CD14-positive monocyte (primary cell): ENCODE measurements at regions not wholly inside any gene's neighbourhood (a gene's known extent, or its start where the extent isn't known, plus 50 kb on each side); places are given as distances from the start of the nearest gene placed in this dataset.

Experiments
- DNase-seq, 3 donors: peaks; one replicate each; pipeline ENCODE4 v3.0.0-alpha.2; 2011 to 2022
- H2AFZ ChIP-seq: 2 replicates; pipeline ENCODE4 v1.6.0; 2012; ENCODE audit warnings: mild to moderate bottlenecking, low read depth, low read length, inconsistent platforms; ENCODE audit not compliant: insufficient read depth, poor library complexity, severe bottlenecking
- H3K27ac ChIP-seq, 2 donors: 1 replicate in 1 of 2; 2 replicates in 1 of 2; pipeline ENCODE4 v1.5.1; 2012 to 2013; ENCODE audit warnings: low read length in 2 of 2, control low read depth in 1 of 2, inconsistent platforms in 1 of 2, low read depth in 1 of 2, mild to moderate bottlenecking in 1 of 2
- H3K27me3 ChIP-seq, 2 donors: one replicate each; pipeline versions ENCODE4 v1.6.0 to v1.6.1; 2011 to 2013; ENCODE audit warnings: low read length in 2 of 2; ENCODE audit not compliant: control insufficient read depth in 2 of 2, insufficient read depth in 2 of 2
- H3K36me3 ChIP-seq, 2 donors: replicated peaks in 1 of 2; 1 replicate in 1 of 2; 2 replicates in 1 of 2; pipeline versions ENCODE4 v1.5.1 to v1.6.1; 2012 to 2013; ENCODE audit warnings: low read length in 2 of 2, control low read depth in 1 of 2, inconsistent platforms in 1 of 2, mild to moderate bottlenecking in 1 of 2; ENCODE audit not compliant: insufficient read depth in 2 of 2, control insufficient read depth in 1 of 2
- H3K4me1 ChIP-seq, 2 donors: 1 replicate in 1 of 2; 2 replicates in 1 of 2; pipeline versions ENCODE4 v1.5.1 to v1.6.1; 2012 to 2013; ENCODE audit warnings: low read length in 2 of 2, control low read depth in 1 of 2, inconsistent platforms in 1 of 2, mild to moderate bottlenecking in 1 of 2, moderate library complexity in 1 of 2; ENCODE audit not compliant: insufficient read depth in 2 of 2, control insufficient read depth in 1 of 2
- H3K4me2 ChIP-seq: replicated peaks from 2 replicates; pipeline ENCODE3; 2012; ENCODE audit warnings: low read length, moderate library complexity, mild to moderate bottlenecking; ENCODE audit not compliant: poor library complexity, severe bottlenecking; ENCODE audit errors: extremely low read depth
- H3K4me3 ChIP-seq, 3 experiments: fragments of 200-600 bp in 1 of 3; sonication (generic) in 1 of 3; replicated peaks in 1 of 3; 1 replicate in 2 of 3; 2 replicates in 1 of 3; pipeline ENCODE4 v1.5.1; 2011 to 2013; ENCODE audit warnings: low read length in 3 of 3, mild to moderate bottlenecking in 3 of 3, control low read depth in 2 of 3, low read depth in 2 of 3, inconsistent platforms in 1 of 3, moderate library complexity in 1 of 3
- H3K79me2 ChIP-seq: 2 replicates; pipeline ENCODE4 v1.6.0; 2012; ENCODE audit warnings: mild to moderate bottlenecking, control low read depth, inconsistent platforms, low read length, moderate library complexity; ENCODE audit not compliant: insufficient read depth
- H3K9ac ChIP-seq: 2 replicates; pipeline ENCODE4 v1.6.0; 2017; ENCODE audit warnings: low read length, mild to moderate bottlenecking; ENCODE audit not compliant: insufficient read depth, poor library complexity, severe bottlenecking
- H3K9me3 ChIP-seq, 2 donors: replicated peaks in 1 of 2; 1 replicate in 1 of 2; 2 replicates in 1 of 2; pipeline versions ENCODE4 v1.5.1 to v1.6.1; 2012 to 2013; ENCODE audit warnings: low read length in 2 of 2, control low read depth in 1 of 2; ENCODE audit not compliant: control insufficient read depth in 1 of 2, insufficient read depth in 1 of 2
- H4K20me1 ChIP-seq: 2 replicates; pipeline ENCODE4 v1.6.0; 2012; ENCODE audit warnings: mild to moderate bottlenecking, low read length, control low read depth, moderate library complexity; ENCODE audit not compliant: insufficient read depth
- H3K27ac Mint-ChIP-seq, 7 donors: one replicate each; pipeline ENCODE4 v1.8.0; 2020; ENCODE audit warnings: mild to moderate bottlenecking in 7 of 7, mixed read lengths in 7 of 7, moderate library complexity in 6 of 7, inconsistent platforms in 2 of 7
- H3K27me3 Mint-ChIP-seq, 3 donors: one replicate each; pipeline ENCODE4 v1.8.0; 2021 to 2022; ENCODE audit warnings: low read depth in 3 of 3, mild to moderate bottlenecking in 3 of 3, mixed read lengths in 3 of 3, moderate library complexity in 3 of 3, inconsistent platforms in 1 of 3
- H3K36me3 Mint-ChIP-seq, 2 donors: one replicate each; pipeline ENCODE4 v1.8.0; 2020; ENCODE audit warnings: mixed read lengths in 2 of 2, inconsistent platforms in 1 of 2, mild to moderate bottlenecking in 1 of 2
- H3K4me1 Mint-ChIP-seq: one replicate; pipeline ENCODE4 v1.8.0; 2020; ENCODE audit warnings: mild to moderate bottlenecking, mixed read lengths
- H3K4me3 Mint-ChIP-seq, 2 donors: one replicate each; pipeline ENCODE4 v1.8.0; 2020; ENCODE audit warnings: mild to moderate bottlenecking in 2 of 2, mixed read lengths in 2 of 2, moderate library complexity in 1 of 2
- H3K9me3 Mint-ChIP-seq, 7 donors: one replicate each; pipeline ENCODE4 v1.8.0; 2020 to 2022; ENCODE audit warnings: mixed read lengths in 7 of 7, mild to moderate bottlenecking in 6 of 7, moderate library complexity in 6 of 7, inconsistent platforms in 2 of 7
- WGBS: methylation state at CpG from one replicate; pipeline ENCODE4 v1.1.5; 2013; ENCODE audit warnings: missing lambda C conversion rate; ENCODE audit not compliant: insufficient coverage; 5-methylcytosine and 5-hydroxymethylcytosine counted together
- intact Hi-C, 2 donors: fragments of 100-400 bp; cut with micrococcal nuclease; formaldehyde crosslinking; loops; one replicate each; pipeline versions ENCODE4 v1.15.0 to v1.15.1; 2023
- TF ChIP-seq, protein P1 (sequence below): fragments of 200-600 bp; IDR thresholded peaks from one replicate; pipeline ENCODE4 v1.8.0; 2022; ENCODE audit warnings: antibody characterized with exemption, mild to moderate bottlenecking

DNA sequence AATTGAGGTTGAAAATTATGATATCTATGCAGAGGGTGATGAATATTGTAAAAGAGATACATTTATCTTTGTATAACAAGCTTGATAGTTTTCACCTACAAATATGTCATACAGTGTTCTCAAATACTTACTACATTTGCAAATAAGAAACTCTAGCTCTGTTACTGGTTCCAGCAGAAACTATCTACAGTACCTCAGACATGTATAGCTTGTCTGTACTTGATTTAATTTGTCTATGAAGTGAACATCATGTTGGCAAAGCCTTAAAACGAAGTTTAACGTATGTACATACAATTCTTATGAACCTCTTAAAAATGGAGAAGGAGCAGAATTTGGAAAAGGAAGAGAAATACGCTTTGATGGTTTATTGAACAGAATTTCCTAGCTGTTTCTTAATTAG, 201.4 kb upstream of the MARCKS start:
- H3K36me3 ChIP-seq, result no peaks in the 10 kb centered on the region
- H3K9me3 ChIP-seq, result no peaks in the 10 kb centered on the region
- Mint-ChIP-seq H3K4me1 (peaks cover 30% of the 10 kb centered on the region), H3K4me3 (no peak overlapping the region), H3K27ac (no peak overlapping the region), H3K27me3 (peaks cover 0 to 2% (median 0%) of the 10 kb centered on the region in 3 donors), H3K36me3 (no peaks in the 10 kb centered on the region), H3K9me3 (peaks cover 0 to 6% (median 2%) of the 10 kb centered on the region in 7 donors)
- H3K27ac ChIP-seq, result no peak overlapping the region
- H2AFZ ChIP-seq, result no peak overlapping the region
- H3K4me2 ChIP-seq, result no peak overlapping the region
- no peak overlapping the region for H3K4me3 ChIP-seq
- no peak for DNase-seq
- intact Hi-C loops, result no loop called here
- TF ChIP-seq, protein P1, sequence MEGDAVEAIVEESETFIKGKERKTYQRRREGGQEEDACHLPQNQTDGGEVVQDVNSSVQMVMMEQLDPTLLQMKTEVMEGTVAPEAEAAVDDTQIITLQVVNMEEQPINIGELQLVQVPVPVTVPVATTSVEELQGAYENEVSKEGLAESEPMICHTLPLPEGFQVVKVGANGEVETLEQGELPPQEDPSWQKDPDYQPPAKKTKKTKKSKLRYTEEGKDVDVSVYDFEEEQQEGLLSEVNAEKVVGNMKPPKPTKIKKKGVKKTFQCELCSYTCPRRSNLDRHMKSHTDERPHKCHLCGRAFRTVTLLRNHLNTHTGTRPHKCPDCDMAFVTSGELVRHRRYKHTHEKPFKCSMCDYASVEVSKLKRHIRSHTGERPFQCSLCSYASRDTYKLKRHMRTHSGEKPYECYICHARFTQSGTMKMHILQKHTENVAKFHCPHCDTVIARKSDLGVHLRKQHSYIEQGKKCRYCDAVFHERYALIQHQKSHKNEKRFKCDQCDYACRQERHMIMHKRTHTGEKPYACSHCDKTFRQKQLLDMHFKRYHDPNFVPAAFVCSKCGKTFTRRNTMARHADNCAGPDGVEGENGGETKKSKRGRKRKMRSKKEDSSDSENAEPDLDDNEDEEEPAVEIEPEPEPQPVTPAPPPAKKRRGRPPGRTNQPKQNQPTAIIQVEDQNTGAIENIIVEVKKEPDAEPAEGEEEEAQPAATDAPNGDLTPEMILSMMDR, result no peak
- H4K20me1 ChIP-seq, result no peaks in the 10 kb centered on the region
- H3K79me2 ChIP-seq, result no peaks in the 10 kb centered on the region
- no CpG with 5 or more reads among the region's 3 CpGs for WGBS
- no peaks in the 10 kb centered on the region for H3K27me3 ChIP-seq
- H3K9ac ChIP-seq, result no peak overlapping the region
- H3K4me1 ChIP-seq, result peaks cover 21 to 33% of the 10 kb centered on the region in 2 donors

DNA sequence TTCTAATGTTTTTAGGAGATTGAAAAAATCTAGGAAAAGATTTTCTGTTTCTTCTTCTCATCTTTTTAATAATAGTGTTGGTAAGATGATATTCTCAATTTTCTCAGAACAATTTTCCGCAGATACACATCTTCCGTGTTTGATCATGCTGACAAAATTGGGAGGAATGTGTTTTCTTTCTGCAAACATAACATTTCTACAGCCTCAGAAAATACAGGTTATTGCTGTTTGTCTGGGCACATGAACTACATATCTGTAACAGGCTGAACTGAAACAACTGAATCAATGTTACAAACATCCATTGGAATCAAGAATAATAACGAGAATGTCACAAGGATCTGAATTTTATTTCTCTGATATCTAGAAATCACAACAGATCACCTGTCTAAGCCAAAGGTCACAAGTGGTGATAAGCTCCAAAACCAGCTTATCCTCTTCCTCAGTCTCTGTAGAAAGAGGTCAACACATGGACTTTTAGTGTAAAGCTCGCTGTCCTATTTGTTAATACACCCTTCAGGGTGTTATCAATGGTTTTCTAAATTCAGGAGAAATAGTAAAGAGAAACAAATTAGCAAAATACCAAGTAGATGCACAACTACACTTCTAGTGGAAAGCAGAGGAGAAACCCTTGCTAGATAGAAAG, 197.3 kb upstream of the MARCKS start:
- Histone ChIP-seq H2AFZ (no peak overlapping the region), H3K4me1 (peaks cover 10 to 22% of the 10 kb centered on the region in 2 donors), H3K4me3 (no peak overlapping the region), H3K27me3 (no peaks in the 10 kb centered on the region), H4K20me1 (no peaks in the 10 kb centered on the region), H3K79me2 (no peaks in the 10 kb centered on the region), H3K36me3 (no peaks in the 10 kb centered on the region), H3K4me2 (no peak overlapping the region), H3K9ac (no peak overlapping the region), H3K9me3 (no peaks in the 10 kb centered on the region), H3K27ac (no peak overlapping the region)
- no peaks in the 10 kb centered on the region for H3K27me3 Mint-ChIP-seq
- H3K4me3 Mint-ChIP-seq, result no peak overlapping the region
- WGBS, result no CpG with 5 or more reads among the region's 4 CpGs
- TF ChIP-seq, protein P1, result no peak
- no peak for DNase-seq
- H3K9me3 Mint-ChIP-seq, result peaks cover 0 to 2% (median 0%) of the 10 kb centered on the region in 7 donors
- peaks cover 13% of the 10 kb centered on the region for H3K4me1 Mint-ChIP-seq
- H3K36me3 Mint-ChIP-seq, result no peaks in the 10 kb centered on the region
- intact Hi-C loops, result no loop called here
- no peak overlapping the region for H3K27ac Mint-ChIP-seq
